Hepatocyte (in vitro differentiated cells): ENCODE measurements at regions not wholly inside any gene's neighbourhood (a gene's known extent, or its start where the extent isn't known, plus 50 kb on each side); places are given as distances from the start of the nearest gene placed in this dataset.

Experiments used
- DNase-seq: peaks from one replicate; pipeline ENCODE4 v3.0.0-alpha.2; 2016; ENCODE audit warnings: low spot score
- H2AFZ ChIP-seq: fragments of 200-600 bp; sonication (generic); 2 replicates; pipeline ENCODE4 v1.6.0; 2016; ENCODE audit warnings: antibody characterized with exemption, mild to moderate bottlenecking
- H3K27ac ChIP-seq: fragments of 200-600 bp; sonication (generic); 2 replicates; pipeline ENCODE4 v1.5.1; 2016; ENCODE audit warnings: mild to moderate bottlenecking
- H3K27me3 ChIP-seq: fragments of 200-600 bp; sonication (generic); 2 replicates; pipeline ENCODE4 v1.6.1; 2016
- H3K36me3 ChIP-seq: fragments of 200-600 bp; sonication (generic); replicated peaks from 2 replicates; pipeline ENCODE4 v1.5.1; 2016; ENCODE audit warnings: low read depth; ENCODE audit not compliant: insufficient read depth
- H3K4me1 ChIP-seq: fragments of 200-600 bp; sonication (generic); 2 replicates; pipeline ENCODE4 v1.5.1; 2016; ENCODE audit warnings: mild to moderate bottlenecking, moderate library complexity; ENCODE audit not compliant: insufficient read depth
- H3K4me2 ChIP-seq: fragments of 200-600 bp; sonication (generic); 2 replicates; pipeline ENCODE4 v1.6.0; 2016
- H3K4me3 ChIP-seq: fragments of 200-600 bp; sonication (generic); 2 replicates; pipeline ENCODE4 v1.5.1; 2016; ENCODE audit warnings: mild to moderate bottlenecking
- H3K79me2 ChIP-seq: fragments of 200-600 bp; sonication (generic); 2 replicates; pipeline ENCODE4 v1.6.0; 2017; ENCODE audit warnings: mild to moderate bottlenecking
- H3K9me2 ChIP-seq: fragments of 200-600 bp; sonication (generic); replicated peaks from 2 replicates; pipeline ENCODE4 v1.6.0; 2017; ENCODE audit warnings: mild to moderate bottlenecking; ENCODE audit not compliant: insufficient read depth
- H3K9me3 ChIP-seq: fragments of 200-600 bp; sonication (generic); 2 replicates; pipeline ENCODE4 v1.5.1; 2016; ENCODE audit warnings: low read depth, mild to moderate bottlenecking
- H4K20me1 ChIP-seq: fragments of 200-600 bp; sonication (generic); 2 replicates; pipeline ENCODE4 v1.6.0; 2016; ENCODE audit warnings: mild to moderate bottlenecking; ENCODE audit not compliant: insufficient read depth, poor library complexity, severe bottlenecking
- EZH2 ChIP-seq: fragments of 200-600 bp; sonication (generic); IDR thresholded peaks from 2 replicates; pipeline ENCODE4 v1.6.1; 2016; ENCODE audit warnings: antibody characterized with exemption, mild to moderate bottlenecking, borderline replicate concordance
- EZH2phosphoT487 ChIP-seq: fragments of 200-600 bp; sonication (generic); IDR thresholded peaks from one replicate; pipeline ENCODE4 v1.6.1; 2018; ENCODE audit warnings: antibody characterized with exemption, mild to moderate bottlenecking, low read depth, moderate library complexity; ENCODE audit not compliant: unreplicated experiment, severe bottlenecking
- WGBS: methylation state at CpG from one replicate; pipeline ENCODE4 v1.1.6; 2016; ENCODE audit warnings: low lambda C conversion rate; ENCODE audit errors: missing lambda C conversion rate; 5-methylcytosine and 5-hydroxymethylcytosine counted together
- TF ChIP-seq, protein P1 (sequence below): fragments of 200-600 bp; sonication (generic); IDR thresholded peaks from 2 replicates; pipeline ENCODE4 v1.5.1; 2016; ENCODE audit warnings: antibody characterized with exemption, mild to moderate bottlenecking; ENCODE audit not compliant: poor library complexity

DNA sequence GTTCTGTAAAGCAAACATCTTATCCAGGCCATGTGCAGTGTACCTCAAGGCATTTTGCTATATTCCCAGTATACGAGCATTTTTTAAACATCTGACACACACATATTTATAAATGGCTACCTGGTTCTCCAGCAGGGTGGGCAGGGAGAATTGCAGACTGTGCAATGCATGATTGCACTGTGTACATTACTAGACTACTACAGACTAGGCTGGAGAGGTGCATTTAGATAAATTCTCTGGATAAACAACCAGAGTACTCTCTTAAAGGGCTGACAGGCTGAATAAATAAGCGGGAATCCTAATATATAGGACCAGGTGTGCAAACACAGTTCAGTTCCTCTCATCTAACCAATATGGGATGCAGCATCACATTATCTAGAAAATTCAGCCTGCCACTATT is 428.3 kb upstream of the ARID1B start:
- TF ChIP-seq, protein P1, sequence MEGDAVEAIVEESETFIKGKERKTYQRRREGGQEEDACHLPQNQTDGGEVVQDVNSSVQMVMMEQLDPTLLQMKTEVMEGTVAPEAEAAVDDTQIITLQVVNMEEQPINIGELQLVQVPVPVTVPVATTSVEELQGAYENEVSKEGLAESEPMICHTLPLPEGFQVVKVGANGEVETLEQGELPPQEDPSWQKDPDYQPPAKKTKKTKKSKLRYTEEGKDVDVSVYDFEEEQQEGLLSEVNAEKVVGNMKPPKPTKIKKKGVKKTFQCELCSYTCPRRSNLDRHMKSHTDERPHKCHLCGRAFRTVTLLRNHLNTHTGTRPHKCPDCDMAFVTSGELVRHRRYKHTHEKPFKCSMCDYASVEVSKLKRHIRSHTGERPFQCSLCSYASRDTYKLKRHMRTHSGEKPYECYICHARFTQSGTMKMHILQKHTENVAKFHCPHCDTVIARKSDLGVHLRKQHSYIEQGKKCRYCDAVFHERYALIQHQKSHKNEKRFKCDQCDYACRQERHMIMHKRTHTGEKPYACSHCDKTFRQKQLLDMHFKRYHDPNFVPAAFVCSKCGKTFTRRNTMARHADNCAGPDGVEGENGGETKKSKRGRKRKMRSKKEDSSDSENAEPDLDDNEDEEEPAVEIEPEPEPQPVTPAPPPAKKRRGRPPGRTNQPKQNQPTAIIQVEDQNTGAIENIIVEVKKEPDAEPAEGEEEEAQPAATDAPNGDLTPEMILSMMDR, result no peak
- TF ChIP-seq EZH2 (no peak), EZH2phosphoT487 (no peak)
- Histone ChIP-seq H3K27ac (no peak overlapping the region), H4K20me1 (no peaks in the 10 kb centered on the region), H3K9me3 (no peaks in the 10 kb centered on the region), H3K79me2 (no peaks in the 10 kb centered on the region), H3K9me2 (no peaks in the 10 kb centered on the region), H3K4me1 (no peaks in the 10 kb centered on the region), H3K4me2 (no peak overlapping the region), H3K4me3 (no peak overlapping the region), H2AFZ (no peak overlapping the region), H3K36me3 (no peaks in the 10 kb centered on the region), H3K27me3 (no peaks in the 10 kb centered on the region)
- no peak for DNase-seq
- WGBS, result 58% methylated on average over 2 of the region's 2 CpGs

DNA sequence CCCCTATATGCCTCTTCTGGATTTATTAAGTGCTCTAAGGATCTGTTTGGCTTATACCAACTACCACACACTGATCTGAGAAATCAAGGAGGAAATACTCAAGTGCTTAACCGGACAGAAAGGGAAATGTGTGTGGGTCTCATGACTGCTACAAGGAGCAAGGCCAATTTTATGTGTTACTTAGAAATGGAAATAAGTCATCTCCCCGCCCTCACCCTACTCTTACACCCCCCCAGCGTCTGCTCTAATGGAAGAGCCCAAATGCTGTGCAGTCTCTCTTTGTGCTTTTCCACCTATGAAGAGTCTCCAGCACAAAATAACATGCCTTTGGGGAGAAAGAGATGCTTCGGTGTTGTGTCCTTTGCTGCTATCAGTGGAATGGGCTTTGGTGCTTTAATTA is 428.8 kb upstream of the ARID1B start:
- Histone ChIP-seq H3K36me3 (no peaks in the 10 kb centered on the region), H3K27me3 (no peaks in the 10 kb centered on the region), H3K4me3 (no peak overlapping the region), H3K4me2 (no peak overlapping the region), H3K4me1 (no peaks in the 10 kb centered on the region), H4K20me1 (no peaks in the 10 kb centered on the region), H2AFZ (no peak overlapping the region), H3K9me2 (no peaks in the 10 kb centered on the region), H3K27ac (no peak overlapping the region), H3K79me2 (no peaks in the 10 kb centered on the region), H3K9me3 (no peaks in the 10 kb centered on the region)
- DNase-seq, result no peak
- WGBS, result 70% methylated on average over 4 of the region's 4 CpGs
- TF ChIP-seq EZH2, result no peak
- no peak for TF ChIP-seq EZH2phosphoT487
- TF ChIP-seq, protein P1, result no peak

DNA sequence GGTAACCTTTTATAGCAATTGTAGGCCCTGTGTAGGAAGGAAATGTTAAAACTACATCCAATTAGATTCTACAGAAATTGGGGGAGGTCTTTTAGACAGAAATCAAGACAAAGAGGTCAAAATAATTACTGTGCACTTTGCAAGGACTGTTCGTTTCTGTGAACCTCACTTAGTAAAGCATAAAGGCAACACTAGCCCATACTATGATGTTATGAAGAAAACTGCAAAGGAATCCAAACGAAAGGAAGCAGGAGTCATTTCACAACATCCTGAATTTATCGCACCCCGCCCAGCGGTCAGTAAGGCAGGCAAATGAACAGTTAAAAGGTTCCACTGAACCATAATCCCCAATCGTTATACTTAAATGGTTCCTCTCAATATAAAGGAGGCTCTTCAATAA is 429.5 kb upstream of the ARID1B start:
- Histone ChIP-seq H3K27ac (no peak overlapping the region), H3K4me1 (no peaks in the 10 kb centered on the region), H3K9me3 (no peaks in the 10 kb centered on the region), H4K20me1 (no peaks in the 10 kb centered on the region), H3K4me3 (no peak overlapping the region), H3K4me2 (no peak overlapping the region), H3K27me3 (no peaks in the 10 kb centered on the region), H3K79me2 (no peaks in the 10 kb centered on the region), H3K36me3 (no peaks in the 10 kb centered on the region), H3K9me2 (no peaks in the 10 kb centered on the region), H2AFZ (no peak overlapping the region)
- TF ChIP-seq, protein P1, result no peak
- TF ChIP-seq EZH2 (no peak), EZH2phosphoT487 (no peak)
- no peak for DNase-seq
- WGBS, result 67% methylated on average over 6 of the region's 6 CpGs

DNA sequence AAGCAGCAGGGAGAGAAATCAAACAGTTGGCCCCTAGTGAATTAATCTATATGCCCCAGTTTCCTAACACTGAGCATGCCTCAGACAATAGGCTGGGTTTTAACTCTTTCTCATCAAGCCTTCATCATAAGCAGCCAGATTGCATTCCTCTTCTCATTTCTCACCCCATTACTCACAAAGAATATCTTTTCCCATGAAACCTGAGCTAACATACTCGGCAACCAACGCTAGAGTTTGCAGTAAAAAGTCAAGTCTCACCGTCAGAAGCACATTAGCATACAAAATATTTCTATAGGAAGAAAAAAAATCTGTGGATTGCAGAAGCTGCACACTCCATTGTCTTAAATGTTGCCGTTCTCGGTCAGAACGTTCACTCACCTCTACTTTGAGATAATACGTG is 429.9 kb upstream of the ARID1B start:
- 70% methylated on average over 7 of the region's 7 CpGs for WGBS
- no peak overlapping the region for H3K27ac ChIP-seq
- H3K36me3 ChIP-seq, result no peaks in the 10 kb centered on the region
- no peak overlapping the region for H3K4me2 ChIP-seq
- H2AFZ ChIP-seq, result no peak overlapping the region
- H3K4me3 ChIP-seq, result no peak overlapping the region
- no peaks in the 10 kb centered on the region for H3K9me2 ChIP-seq
- H3K27me3 ChIP-seq, result no peaks in the 10 kb centered on the region
- no peaks in the 10 kb centered on the region for H3K4me1 ChIP-seq
- TF ChIP-seq EZH2phosphoT487 (no peak), EZH2 (no peak)
- TF ChIP-seq, protein P1, result no peak
- no peaks in the 10 kb centered on the region for H3K79me2 ChIP-seq
- DNase-seq, result no peak
- no peaks in the 10 kb centered on the region for H3K9me3 ChIP-seq
- H4K20me1 ChIP-seq, result no peaks in the 10 kb centered on the region
